NT2/D1 (cell line): ENCODE measurements at regions not wholly inside any gene's neighbourhood (a gene's known extent, or its start where the extent isn't known, plus 50 kb on each side); places are given as distances from the start of the nearest gene placed in this dataset.
"Not testable (repeated sequence)": the region's sequence is repeated elsewhere in the genome, so short reads cannot be mapped to it uniquely, and the experiment has no call there.

Source experiments
- DNase-seq: peaks from one replicate; pipeline ENCODE4 v3.0.0-alpha.2; 2011; ENCODE audit warnings: low read depth, low spot score
- H3K27me3 ChIP-seq: 2 replicates; pipeline ENCODE4 v1.6.0; 2011; ENCODE audit warnings: mild to moderate bottlenecking; ENCODE audit not compliant: insufficient read length, insufficient read depth
- H3K36me3 ChIP-seq: 2 replicates; pipeline ENCODE4 v1.6.1; 2011; ENCODE audit warnings: mild to moderate bottlenecking, low read length, mixed read lengths; ENCODE audit not compliant: insufficient read depth, insufficient read length
- H3K4me1 ChIP-seq: 2 replicates; pipeline ENCODE4 v1.5.1; 2011; ENCODE audit not compliant: insufficient read depth, insufficient read length
- H3K4me3 ChIP-seq: 2 replicates; pipeline ENCODE4 v1.5.1; 2011; ENCODE audit warnings: low read depth; ENCODE audit not compliant: insufficient read length
- H3K9ac ChIP-seq: 2 replicates; pipeline ENCODE4 v1.6.0; 2011; ENCODE audit warnings: low read depth; ENCODE audit not compliant: insufficient read length
- H3K9me3 ChIP-seq: 2 replicates; pipeline ENCODE4 v1.5.1; 2011; ENCODE audit warnings: mild to moderate bottlenecking, low read length; ENCODE audit not compliant: insufficient read depth
- SUZ12 ChIP-seq: IDR thresholded peaks from 2 replicates; pipeline ENCODE4 v1.6.1; 2011; ENCODE audit not compliant: insufficient read length, insufficient read depth; ENCODE audit errors: extremely low read depth
- YY1 ChIP-seq: IDR thresholded peaks from 2 replicates; pipeline ENCODE4 v1.6.1; 2011; ENCODE audit not compliant: insufficient read length, insufficient read depth
- ZNF274 ChIP-seq: IDR thresholded peaks from 2 replicates; pipeline ENCODE4 v1.6.1; 2011; ENCODE audit warnings: mild to moderate bottlenecking, low read depth, low read length

DNA sequence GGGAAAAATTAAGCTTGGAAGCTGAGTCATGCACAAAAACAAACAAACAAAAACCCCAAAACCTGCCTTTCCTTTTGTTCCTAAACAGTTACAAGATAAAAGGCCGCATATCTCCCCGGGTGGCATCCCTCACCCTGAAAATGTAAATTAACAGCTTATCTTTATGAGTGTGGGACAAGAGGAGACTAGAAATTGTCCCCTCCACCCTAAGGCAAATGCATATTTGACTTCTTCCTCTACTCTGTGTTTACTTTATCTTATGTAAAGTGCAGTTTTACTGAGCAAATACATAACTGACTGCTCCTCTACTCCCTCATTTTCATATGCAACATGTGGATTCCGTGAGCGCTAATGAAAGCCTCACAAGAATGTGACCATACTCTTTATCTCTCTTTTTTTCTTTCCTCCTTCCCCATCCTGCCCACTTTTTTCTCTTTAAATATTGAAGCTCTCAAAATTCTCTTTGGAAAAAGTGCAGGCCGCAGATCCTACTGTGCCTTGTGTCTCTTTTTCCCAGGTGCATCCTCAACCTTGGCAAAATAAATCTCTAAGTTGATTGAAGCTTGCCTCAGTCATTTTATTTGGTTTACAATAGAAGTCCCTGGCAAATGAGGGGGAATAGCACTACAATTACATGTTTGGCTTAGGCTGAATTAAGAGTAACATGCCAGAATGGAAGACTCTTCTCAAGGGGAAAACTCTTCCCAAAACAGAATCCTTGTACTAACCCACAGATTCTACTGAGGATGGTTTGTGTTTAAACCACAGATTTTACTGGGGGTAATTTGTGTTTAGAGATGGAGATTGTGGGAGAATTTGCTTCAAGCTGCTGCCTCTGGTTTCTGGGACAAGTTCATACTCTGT, 72.7 kb upstream of the WDR72 start:
- DNase-seq: no peak
- no peaks in the 10 kb centered on the region for H3K4me1 ChIP-seq
- TF ChIP-seq YY1 (no peak), SUZ12 (no peak), ZNF274 (no peak)
- H3K4me3 ChIP-seq: no peak overlapping the region
- no peak overlapping the region for H3K9ac ChIP-seq
- H3K27me3 ChIP-seq: no peaks in the 10 kb centered on the region
- H3K36me3 ChIP-seq: no peaks in the 10 kb centered on the region
- H3K9me3 ChIP-seq: peaks cover 8% of the 10 kb centered on the region; the same call in 1 of the 2 replicates

DNA sequence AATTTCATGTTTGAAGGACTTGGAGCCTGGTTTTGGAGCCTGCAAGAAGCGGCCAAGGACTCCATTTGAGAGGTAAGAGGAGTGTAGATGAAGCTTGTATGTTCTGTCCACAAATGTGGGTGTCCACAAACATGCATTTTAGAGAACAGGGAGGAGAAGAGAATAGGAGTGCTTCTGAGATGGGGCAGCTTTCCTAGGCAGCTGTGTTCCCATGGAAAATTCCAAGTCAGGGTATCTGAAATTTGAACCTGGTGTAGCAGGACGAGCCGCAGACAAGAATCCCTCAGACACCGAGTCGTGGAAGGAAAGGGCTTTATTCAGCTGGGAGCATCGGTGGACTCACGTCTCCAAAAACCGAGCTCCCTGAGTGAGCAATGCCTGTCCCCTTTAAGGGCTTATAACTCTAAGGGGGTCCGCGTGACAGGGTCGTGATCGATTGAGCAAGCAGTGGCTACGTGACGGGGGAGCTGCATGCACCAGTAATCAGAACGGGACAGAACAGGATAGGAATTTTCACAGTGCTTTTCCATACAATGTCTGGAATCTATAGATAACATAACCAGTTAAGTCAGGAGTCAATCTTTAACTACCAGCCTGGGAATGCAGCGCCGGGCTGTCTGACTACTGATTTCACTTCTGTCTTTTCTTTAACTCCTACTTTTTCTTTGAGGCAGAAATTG, 71.4 kb upstream of the WDR72 start:
- TF ChIP-seq YY1 (no peak), ZNF274 (no peak), SUZ12 (no peak)
- Histone ChIP-seq H3K9ac (no peak overlapping the region), H3K36me3 (no peaks in the 10 kb centered on the region), H3K27me3 (no peaks in the 10 kb centered on the region), H3K9me3 (peaks cover 8% of the 10 kb centered on the region; the same call in 1 of the 2 replicates), H3K4me3 (no peak overlapping the region), H3K4me1 (no peaks in the 10 kb centered on the region)
- no peak for DNase-seq

DNA sequence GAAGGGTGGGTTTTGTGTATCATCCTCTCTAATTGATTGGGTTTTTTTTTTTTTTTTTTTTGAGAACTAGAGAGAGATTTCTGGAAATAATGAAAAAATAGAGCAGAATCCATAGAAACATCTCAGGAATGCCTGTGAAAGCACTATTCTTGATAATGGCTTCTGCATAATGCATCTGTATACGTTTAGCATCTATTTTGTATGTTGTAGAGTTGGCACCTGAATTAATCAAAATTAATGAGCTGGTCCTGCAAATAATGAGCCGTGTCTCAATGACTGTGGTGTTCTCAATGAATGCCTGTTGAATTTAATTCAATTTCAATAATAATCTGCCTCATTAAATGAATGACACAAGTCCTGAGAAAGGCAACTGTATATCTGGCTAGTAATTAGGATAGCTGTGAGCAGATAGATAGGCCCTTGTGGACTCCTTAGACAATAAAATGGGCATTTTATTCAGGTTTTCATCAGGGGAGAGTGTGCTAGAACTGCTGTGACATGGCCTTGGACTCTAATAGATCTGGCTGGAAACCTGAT, 70.5 kb upstream of the WDR72 start:
- H3K9ac ChIP-seq: no peak overlapping the region
- H3K4me1 ChIP-seq: no peaks in the 10 kb centered on the region
- DNase-seq: no peak
- H3K27me3 ChIP-seq: no peaks in the 10 kb centered on the region
- no peak for TF ChIP-seq ZNF274
- TF ChIP-seq YY1: no peak
- TF ChIP-seq SUZ12: no peak
- H3K4me3 ChIP-seq: no peak overlapping the region
- H3K36me3 ChIP-seq: no peaks in the 10 kb centered on the region
- peaks cover 9% of the 10 kb centered on the region; the same call in 1 of the 2 replicates for H3K9me3 ChIP-seq

DNA sequence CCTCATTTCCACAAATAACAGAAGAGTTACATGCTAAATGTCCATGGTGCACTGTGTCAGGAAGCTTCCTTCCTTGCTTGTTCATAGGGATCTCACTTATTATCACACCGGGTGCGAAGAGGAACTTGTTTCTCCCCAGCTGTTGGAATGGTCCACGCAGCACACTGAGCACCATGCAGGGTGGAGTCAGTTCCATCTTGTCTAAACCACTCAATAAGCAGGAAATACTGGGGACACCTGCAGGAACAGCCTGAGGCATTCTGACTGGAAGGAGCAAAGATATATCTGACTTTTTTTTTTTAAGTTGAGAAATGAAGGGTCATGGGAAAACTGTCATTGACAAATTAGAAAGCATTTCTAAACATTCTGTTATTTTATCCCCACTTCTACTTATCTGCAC, 70.0 kb upstream of the WDR72 start:
- Histone ChIP-seq H3K4me3 (no peak overlapping the region), H3K9ac (no peak overlapping the region), H3K9me3 (peaks cover 14% of the 10 kb centered on the region), H3K4me1 (no peaks in the 10 kb centered on the region), H3K27me3 (no peaks in the 10 kb centered on the region), H3K36me3 (no peaks in the 10 kb centered on the region)
- DNase-seq: no peak
- no peak for TF ChIP-seq YY1
- no peak for TF ChIP-seq ZNF274
- TF ChIP-seq SUZ12: no peak

DNA sequence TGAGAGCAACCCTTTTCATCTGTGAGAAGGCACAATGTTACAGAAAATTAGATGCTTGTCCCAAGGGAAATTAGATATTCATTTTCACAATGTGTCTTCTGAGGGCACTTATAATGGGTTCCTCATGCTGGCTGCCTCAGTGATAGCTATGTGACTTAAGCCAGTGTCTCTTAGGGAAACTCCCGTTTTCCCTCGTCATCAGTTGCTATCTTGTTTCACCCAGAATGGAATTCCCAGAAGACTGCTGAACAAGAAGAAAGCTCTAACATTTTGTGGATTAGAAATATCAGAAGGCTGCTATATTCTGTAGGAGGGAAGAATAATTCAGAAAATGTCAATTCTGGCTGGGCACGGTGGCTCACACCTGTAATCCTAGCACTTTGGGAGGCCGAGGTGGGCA, 67.9 kb upstream of the WDR72 start:
- Histone ChIP-seq H3K4me1 (no peaks in the 10 kb centered on the region), H3K27me3 (no peaks in the 10 kb centered on the region), H3K9me3 (peaks cover 22% of the 10 kb centered on the region), H3K4me3 (no peak overlapping the region), H3K9ac (no peak overlapping the region), H3K36me3 (no peaks in the 10 kb centered on the region)
- no peak for DNase-seq
- TF ChIP-seq SUZ12 (no peak), ZNF274 (no peak), YY1 (no peak)

DNA sequence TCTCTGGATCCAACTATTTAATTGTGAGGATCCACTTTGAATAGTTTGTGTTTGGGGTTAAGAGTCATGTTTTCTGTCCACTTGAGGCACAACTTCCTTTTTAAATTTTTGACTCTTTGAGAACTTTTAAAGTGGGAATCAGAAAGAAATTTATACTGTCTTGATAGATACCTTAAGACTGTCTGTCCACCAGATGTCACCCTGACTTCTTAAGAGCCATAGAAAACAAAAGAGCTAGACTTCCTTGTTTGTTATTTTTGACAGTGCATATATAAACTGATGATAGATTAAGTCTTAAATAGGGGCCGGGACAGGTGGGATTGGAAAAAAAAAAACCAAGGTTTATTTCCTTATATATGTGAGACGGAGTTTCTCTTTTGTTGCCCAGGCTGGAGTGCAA, 52.1 kb upstream of the WDR72 start:
- no peak overlapping the region for H3K9ac ChIP-seq
- H3K36me3 ChIP-seq: no peaks in the 10 kb centered on the region
- H3K4me1 ChIP-seq: no peaks in the 10 kb centered on the region
- no peaks in the 10 kb centered on the region for H3K27me3 ChIP-seq
- no peak overlapping the region for H3K4me3 ChIP-seq
- peak; percentile 9 for DNase-seq
- H3K9me3 ChIP-seq: no peaks in the 10 kb centered on the region
- no peak for TF ChIP-seq SUZ12
- no peak for TF ChIP-seq YY1
- no peak for TF ChIP-seq ZNF274

DNA sequence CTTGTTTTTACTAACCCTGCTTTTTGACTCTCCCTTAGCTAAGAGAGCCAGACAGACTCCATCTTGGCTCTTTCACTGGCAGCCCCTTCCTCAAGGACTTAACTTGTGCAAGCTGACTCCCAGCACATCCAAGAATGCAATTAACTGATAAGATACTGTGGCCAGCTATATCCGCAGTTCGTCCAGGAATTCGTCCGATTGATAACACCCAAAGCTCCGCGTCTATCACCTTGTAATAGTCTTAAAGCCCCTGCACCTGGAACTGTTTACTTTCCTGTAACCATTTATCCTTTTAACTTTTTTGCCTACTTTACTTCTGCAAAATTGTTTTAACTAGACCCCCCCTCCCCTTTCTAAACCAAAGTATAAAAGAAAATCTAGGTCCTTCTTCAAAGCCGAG, 50.8 kb upstream of the WDR72 start:
- not testable (repeated sequence) for H3K4me1 ChIP-seq, H3K9ac ChIP-seq, H3K9me3 ChIP-seq, H3K4me3 ChIP-seq, H3K36me3 ChIP-seq, DNase-seq, H3K27me3 ChIP-seq
